WTC11 (cell line): ENCODE measurements at regions not wholly inside any gene's neighbourhood (a gene's known extent, or its start where the extent isn't known, plus 50 kb on each side); places are given as distances from the start of the nearest gene placed in this dataset.

Experiments
- ATF3 ChIP-seq: sonication (generic); formaldehyde crosslinking; conservative IDR thresholded peaks from 2 replicates; pipeline ENCODE4 v1.8.1; 2022; ENCODE audit warnings: mild to moderate bottlenecking, missing genetic modification reagents
- CTCF ChIP-seq: fragments of 200-600 bp; IDR thresholded peaks from 2 replicates; pipeline ENCODE4 v1.8.0; 2022; ENCODE audit warnings: antibody characterized with exemption
- E2F5 ChIP-seq: sonication (generic); formaldehyde crosslinking; IDR thresholded peaks from 2 replicates; pipeline ENCODE4 v1.8.1; 2022; ENCODE audit warnings: mild to moderate bottlenecking, moderate library complexity, missing genetic modification reagents
- FOXP4 ChIP-seq: sonication (generic); formaldehyde crosslinking; IDR thresholded peaks from 2 replicates; pipeline ENCODE4 v1.8.0; 2022; ENCODE audit warnings: mild to moderate bottlenecking, missing genetic modification reagents
- JUN ChIP-seq: sonication (generic); formaldehyde crosslinking; IDR thresholded peaks from 2 replicates; pipeline ENCODE4 v1.8.0; 2023; ENCODE audit warnings: mild to moderate bottlenecking, missing genetic modification reagents
- MYBL2 ChIP-seq: sonication (generic); formaldehyde crosslinking; IDR thresholded peaks from 2 replicates; pipeline ENCODE4 v1.8.1; 2023; ENCODE audit warnings: mild to moderate bottlenecking, moderate library complexity, missing genetic modification reagents
- NFE2L1 ChIP-seq: sonication (generic); formaldehyde crosslinking; IDR thresholded peaks from 2 replicates; pipeline ENCODE4 v1.8.1; 2023; ENCODE audit warnings: missing genetic modification reagents
- PREB ChIP-seq: sonication (generic); formaldehyde crosslinking; IDR thresholded peaks from 2 replicates; pipeline ENCODE4 v1.8.1; 2022; ENCODE audit warnings: mild to moderate bottlenecking, missing genetic modification reagents, moderate library complexity, borderline replicate concordance
- STAT6 ChIP-seq: sonication (generic); formaldehyde crosslinking; conservative IDR thresholded peaks from 2 replicates; pipeline ENCODE4 v1.8.1; 2023; ENCODE audit warnings: mild to moderate bottlenecking, low read depth, missing genetic modification reagents, moderate library complexity
- ZBTB43 ChIP-seq: sonication (generic); formaldehyde crosslinking; IDR thresholded peaks from 2 replicates; pipeline ENCODE4 v1.8.1; 2023; ENCODE audit warnings: mild to moderate bottlenecking, missing genetic modification reagents
- ZNF317 ChIP-seq: sonication (generic); formaldehyde crosslinking; IDR thresholded peaks from 2 replicates; pipeline ENCODE4 v1.8.1; 2023; ENCODE audit warnings: low read depth, mild to moderate bottlenecking, moderate library complexity, missing genetic modification reagents, borderline replicate concordance

- TF ChIP-seq ZNF317: no peak
- no peak for TF ChIP-seq STAT6 (CRISPR knock-in tag)
- TF ChIP-seq MYBL2: no peak
- TF ChIP-seq ZBTB43 (CRISPR knock-in tag): no peak
- no peak for TF ChIP-seq CTCF
- no peak for TF ChIP-seq E2F5
- no peak for TF ChIP-seq JUN (CRISPR knock-in tag)
- TF ChIP-seq NFE2L1 (CRISPR knock-in tag): no peak
- TF ChIP-seq PREB (CRISPR knock-in tag): no peak
- TF ChIP-seq FOXP4: no peak
- TF ChIP-seq ATF3 (CRISPR knock-in tag): no peak
Measured at GRCh38 chr3:118304557-118304956, 730.1 kb downstream of the IGSF11 start.
